ENCODE measurements at regions not wholly inside any gene's neighbourhood (a gene's known extent, or its start where the extent isn't known, plus 50 kb on each side); places are given as distances from the start of the nearest gene placed in this dataset.
"Not testable (repeated sequence)": the region's sequence is repeated elsewhere in the genome, so short reads cannot be mapped to it uniquely, and the experiment has no call there.

- FAIRE-seq = no peak
- no peak for DNase-seq (ENCODE audit: insufficient read length, low spot score)
These were observed 488.0 kb upstream of the POM121L12 start for GRCh38 chr7:52547308-52547910.

GRCh38 chr7:52541198-52541765 is 494.2 kb upstream of the POM121L12 start:
- not testable (repeated sequence) for DNase-seq (ENCODE audit: insufficient read length, low spot score); FAIRE-seq

More at GRCh38 chr7:52547308-52547910, 488.0 kb upstream of the POM121L12 start:
- TF ChIP-seq CTCF (IDR thresholded peaks at IDR 0.05; ENCODE audit: insufficient read depth, missing control alignments) = no peak

GRCh38 chr7:52540041-52540440 is 495.4 kb upstream of the POM121L12 start:
- FAIRE-seq (no peak), DNase-seq (ENCODE audit: insufficient read length, low spot score) (no peak)
- no peak for TF ChIP-seq CTCF (IDR thresholded peaks at IDR 0.05; ENCODE audit: insufficient read depth, missing control alignments)

- TF ChIP-seq CTCF (IDR thresholded peaks at IDR 0.05; ENCODE audit: insufficient read depth, missing control alignments) = no peak
- FAIRE-seq (no peak), DNase-seq (ENCODE audit: insufficient read length, low spot score) (no peak)
These were observed 496.0 kb upstream of the POM121L12 start for GRCh38 chr7:52539414-52539813.

- no peak for TF ChIP-seq CTCF (IDR thresholded peaks at IDR 0.05; ENCODE audit: insufficient read depth, missing control alignments)
- no peak for DNase-seq (ENCODE audit: insufficient read length, low spot score)
- FAIRE-seq = no peak
These were observed 498.4 kb upstream of the POM121L12 start for GRCh38 chr7:52537051-52537450.

GRCh38 chr7:52525772-52526341 is 509.6 kb upstream of the POM121L12 start:
- TF ChIP-seq CTCF (IDR thresholded peaks at IDR 0.05; ENCODE audit: insufficient read depth, missing control alignments) = no peak
- FAIRE-seq (no peak), DNase-seq (ENCODE audit: insufficient read length, low spot score) (no peak)

GRCh38 chr7:52518869-52519268 is 516.6 kb upstream of the POM121L12 start:
- FAIRE-seq (no peak), DNase-seq (ENCODE audit: insufficient read length, low spot score) (no peak)

More at GRCh38 chr7:52518869-52519268, 516.6 kb upstream of the POM121L12 start:
- TF ChIP-seq CTCF (IDR thresholded peaks at IDR 0.05; ENCODE audit: insufficient read depth, missing control alignments) = no peak

Data from D721Med (cell line).